ENCODE measurements at regions not wholly inside any gene's neighbourhood (a gene's known extent, or its start where the extent isn't known, plus 50 kb on each side); places are given as distances from the start of the nearest gene placed in this dataset.

DNA sequence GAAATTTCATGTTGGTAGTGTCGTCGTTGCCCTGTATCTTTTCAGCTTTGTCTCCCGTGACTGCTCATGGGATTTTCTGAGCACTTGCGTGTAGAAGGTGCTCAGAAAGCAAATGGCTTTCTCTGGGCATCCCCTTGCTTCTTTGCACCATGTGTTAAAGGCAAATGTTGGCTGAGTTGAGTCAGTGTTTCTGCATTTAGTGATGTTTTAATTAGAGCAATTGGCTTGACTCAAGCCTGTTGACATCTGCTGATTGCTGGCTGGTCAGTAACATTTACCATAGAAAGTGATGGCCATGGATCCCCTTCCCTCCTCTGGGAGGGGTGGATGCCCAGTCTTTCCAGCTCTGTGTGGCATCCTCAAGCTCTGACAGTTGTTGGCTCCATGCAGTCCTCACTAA lies 187.2 kb upstream of the MPHOSPH6 start:
- no peak for DNase-seq

DNA sequence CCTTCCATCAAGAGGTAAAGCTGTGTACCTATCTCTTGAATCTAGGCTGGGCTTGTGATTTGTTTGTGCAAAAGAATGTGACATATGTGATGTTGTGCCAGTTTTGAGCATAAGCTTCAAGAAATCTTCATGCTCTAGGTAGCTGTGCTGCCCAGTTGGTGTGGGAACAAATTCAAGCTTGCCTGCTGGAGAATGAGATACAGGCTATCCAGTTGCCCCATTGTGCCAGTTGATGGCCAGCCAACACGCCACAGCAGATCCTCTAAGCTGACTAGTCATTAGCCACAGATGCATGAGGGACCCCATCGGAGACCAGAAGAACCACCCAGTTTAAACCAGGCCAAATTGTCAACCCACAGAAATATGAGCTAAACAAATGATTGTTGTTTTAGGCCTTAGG lies 180.5 kb upstream of the MPHOSPH6 start:
- no peak for DNase-seq

- no peak for DNase-seq
Observed at GRCh38 chr16:82345318-82345717, 175.3 kb upstream of the MPHOSPH6 start.

- DNase-seq, result no peak
Observed at GRCh38 chr16:82344157-82344556, 174.1 kb upstream of the MPHOSPH6 start.

GRCh38 chr16:82341146-82341669 lies 171.2 kb upstream of the MPHOSPH6 start:
- DNase-seq, result no peak

- DNase-seq, result no peak
Observed at GRCh38 chr16:82340531-82340930, 170.5 kb upstream of the MPHOSPH6 start.

- DNase-seq, result no peak
Observed at GRCh38 chr16:82337355-82337754, 167.3 kb upstream of the MPHOSPH6 start.

DNA sequence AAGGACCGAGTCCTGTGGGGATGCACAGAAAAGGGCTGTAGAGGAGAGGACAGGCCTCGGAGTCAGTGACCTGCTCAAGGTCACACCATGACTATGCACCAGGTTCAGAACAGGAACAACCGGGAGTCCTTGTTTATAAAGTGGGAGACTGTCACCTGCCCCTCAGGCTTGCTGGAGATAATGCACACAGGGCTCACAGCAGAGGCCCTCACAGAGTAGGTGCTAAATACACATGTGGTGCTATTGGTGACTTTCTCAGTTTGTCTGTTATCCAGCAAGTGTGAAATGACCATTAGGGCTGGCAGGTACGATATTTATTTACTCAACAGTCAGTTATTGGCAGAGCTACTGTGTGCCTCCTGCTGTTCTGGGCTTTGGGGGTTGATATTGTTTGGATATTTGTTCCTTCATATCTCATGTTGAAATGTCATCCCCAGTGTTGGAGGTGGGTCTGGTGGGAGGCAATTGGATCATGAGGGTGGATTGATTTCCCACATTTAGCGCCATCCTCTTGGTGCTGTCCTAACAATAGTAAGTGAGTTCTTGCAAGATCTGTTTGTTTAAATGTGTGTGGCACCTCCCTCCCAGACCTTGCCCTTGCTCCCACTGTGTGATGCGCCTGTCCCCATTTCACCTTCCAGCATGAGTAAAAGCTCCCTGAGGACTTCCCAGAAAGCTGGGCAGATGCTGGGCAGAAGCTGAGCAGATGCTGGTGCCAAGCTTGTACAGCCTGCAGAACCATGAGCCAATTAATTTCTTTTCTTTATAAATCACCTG lies 162.1 kb upstream of the MPHOSPH6 start:
- no peak for DNase-seq

GRCh38 chr16:82331397-82331796 lies 161.4 kb upstream of the MPHOSPH6 start:
- DNase-seq, result no peak

- no peak for DNase-seq
Observed at GRCh38 chr16:82329504-82330192, 159.6 kb upstream of the MPHOSPH6 start.

DNA sequence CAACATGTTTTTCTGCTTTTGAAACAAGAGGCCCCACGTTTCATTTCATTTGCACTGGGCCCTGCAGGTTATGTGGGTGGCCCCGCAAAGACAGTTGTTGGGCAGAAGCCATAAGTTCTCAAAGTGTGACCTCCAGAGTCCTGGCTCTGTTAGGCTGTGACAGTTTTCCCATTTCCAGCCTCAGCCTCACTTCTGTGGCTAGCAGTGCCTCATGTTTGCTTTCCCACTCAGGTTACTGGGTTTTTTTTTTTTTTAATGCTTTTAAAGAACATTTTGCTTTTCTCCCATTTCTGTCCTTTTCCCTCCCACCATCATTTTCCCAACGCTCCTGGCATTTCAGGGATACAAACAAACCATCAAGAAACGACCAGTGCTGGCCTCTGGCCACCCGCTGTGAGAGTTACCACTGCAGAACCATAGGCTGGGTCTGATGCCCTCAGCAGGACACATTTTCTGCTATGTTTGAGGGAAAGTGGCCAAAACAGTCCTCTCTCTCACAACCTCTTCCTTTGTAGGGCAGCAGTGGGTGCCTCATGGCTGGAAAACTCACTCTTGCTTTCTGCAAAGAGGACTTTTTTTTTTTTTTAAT lies 159.0 kb upstream of the MPHOSPH6 start:
- no peak for DNase-seq

DNA sequence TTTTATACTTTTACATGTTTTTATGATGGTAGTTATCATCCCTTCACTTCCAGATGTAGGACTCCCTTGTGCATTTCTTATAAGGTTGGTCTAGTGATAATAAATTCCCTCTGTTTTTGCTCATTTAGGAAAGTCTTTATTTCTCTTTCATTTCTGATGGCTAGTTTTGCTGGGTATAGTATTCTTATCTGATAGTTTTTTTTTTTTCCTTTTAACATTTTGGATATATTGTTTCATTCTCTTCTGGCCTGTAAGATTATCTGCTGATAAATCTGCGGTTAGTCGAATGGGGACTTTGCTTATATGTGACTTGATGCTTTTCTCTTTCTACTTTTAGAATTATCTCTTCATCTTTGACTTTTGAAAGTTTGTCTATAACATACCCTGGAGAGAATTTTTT lies 153.1 kb upstream of the MPHOSPH6 start:
- no peak for DNase-seq

DNA sequence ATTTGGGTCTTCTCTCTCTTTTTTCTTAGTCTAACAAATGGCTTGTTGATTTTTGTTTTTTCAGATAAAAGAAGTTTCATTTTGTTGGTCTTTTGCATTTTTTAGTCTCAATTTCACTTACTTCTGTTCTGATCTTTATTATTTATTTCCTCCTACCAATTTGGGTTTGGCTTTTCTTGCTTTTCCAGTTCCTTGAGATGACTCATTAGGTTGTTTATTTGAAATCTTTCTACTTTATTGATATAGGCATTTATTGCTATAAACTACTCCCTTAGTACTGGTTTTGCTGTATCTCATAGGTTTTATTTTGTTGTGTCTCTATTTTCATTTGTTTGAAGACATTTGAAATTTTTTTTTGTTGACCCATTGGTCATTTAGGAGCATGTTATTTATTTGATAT lies 152.2 kb upstream of the MPHOSPH6 start:
- DNase-seq, result no peak

GRCh38 chr16:82319038-82319437 lies 149.0 kb upstream of the MPHOSPH6 start:
- no peak for DNase-seq

- DNase-seq, result no peak
Observed at GRCh38 chr16:82317411-82318167, 147.6 kb upstream of the MPHOSPH6 start.

DNA sequence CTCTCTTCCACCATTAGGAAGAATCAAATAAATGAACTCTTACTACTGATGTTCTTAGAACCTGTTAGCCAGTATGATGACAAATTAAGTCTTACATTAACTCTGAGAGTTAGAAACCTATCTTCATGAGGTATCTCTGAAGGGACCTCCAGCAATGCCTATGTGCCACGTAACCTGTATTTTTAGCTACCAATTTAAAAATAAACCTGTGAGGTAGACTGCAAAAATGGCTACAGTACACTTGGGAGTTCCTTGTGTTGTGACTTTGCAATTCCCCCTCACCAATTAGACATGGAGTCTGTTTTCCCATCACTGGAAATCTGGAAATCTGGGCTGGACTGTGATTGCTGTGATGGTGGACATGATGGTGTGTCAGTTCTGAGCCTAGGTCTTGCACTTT lies 143.7 kb upstream of the MPHOSPH6 start:
- no peak for DNase-seq

DNA sequence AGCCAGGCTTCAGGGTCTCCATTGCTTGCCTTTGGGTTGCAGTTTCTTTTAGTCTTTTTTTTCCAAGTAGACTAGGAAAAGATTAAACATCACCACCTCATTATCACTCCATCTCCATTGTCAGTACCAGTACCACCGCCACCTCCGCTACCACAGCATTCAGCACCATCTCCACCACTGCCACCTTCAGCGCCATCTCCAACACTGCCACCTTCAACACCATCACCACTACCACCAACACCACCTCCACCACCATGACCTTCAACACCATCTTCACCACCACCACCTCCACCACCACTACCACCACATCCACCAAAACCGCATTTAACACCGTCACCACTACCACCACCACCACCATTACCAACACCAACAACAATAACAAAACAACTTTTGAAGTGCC lies 141.5 kb upstream of the MPHOSPH6 start:
- DNase-seq, result no peak

DNA sequence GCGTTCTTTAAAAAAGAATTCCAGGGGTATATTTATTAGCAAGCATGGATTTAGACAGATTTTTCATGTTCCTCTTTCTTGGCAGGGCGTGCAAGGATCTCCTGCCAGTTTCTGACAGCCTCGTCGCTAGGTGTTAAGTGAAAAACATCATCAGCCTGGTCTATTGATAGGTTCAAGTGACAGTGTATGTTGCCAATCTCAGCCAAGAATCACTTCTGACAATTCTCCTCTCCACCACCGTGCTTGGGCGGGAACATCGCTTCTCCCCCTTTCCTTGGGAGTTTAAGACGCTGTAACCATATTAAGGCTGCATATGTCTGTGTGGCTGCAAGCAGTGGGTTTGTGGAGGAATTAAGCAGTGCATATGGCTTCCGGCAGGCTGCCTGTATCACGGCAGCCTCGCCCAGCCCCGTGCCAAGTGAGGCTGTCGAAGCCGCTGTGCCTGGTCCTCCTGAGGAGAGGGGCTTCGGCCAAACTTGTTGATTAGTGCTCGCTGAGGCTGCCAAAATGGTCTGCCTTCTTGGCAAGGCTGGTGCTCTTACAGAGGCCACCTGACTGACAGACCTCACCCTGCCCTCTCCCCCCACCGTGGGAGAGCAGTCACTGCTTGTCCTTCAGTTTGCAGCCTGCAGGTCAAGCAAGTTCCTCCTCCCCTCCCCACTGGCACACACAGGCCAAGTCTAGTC lies 132.2 kb upstream of the MPHOSPH6 start:
- no peak for DNase-seq

GRCh38 chr16:82301146-82301755 lies 131.2 kb upstream of the MPHOSPH6 start:
- no peak for DNase-seq

- no peak for DNase-seq
Observed at GRCh38 chr16:82300374-82300951, 130.4 kb upstream of the MPHOSPH6 start.

DNA sequence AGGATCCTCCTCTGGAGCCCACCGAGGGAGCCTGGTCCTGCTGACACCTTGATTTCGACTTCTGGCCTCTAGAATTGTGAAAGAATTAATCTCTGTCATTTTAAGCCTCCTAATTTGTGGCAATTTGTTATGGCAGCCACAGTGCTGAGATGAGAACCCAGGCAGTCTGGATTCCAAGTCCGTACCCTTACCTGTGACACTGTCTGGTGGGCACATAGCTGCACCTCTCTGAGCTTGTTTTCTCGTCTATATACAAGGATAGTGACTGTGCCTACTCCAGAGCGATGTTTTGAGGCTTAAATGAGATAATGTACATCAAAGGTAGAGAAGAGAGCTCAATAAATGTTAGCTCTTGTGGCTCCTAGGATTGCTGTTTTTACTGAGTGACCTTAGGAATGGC lies 128.4 kb upstream of the MPHOSPH6 start:
- no peak for DNase-seq
